ENCODE measurements at regions not wholly inside any gene's neighbourhood (a gene's known extent, or its start where the extent isn't known, plus 50 kb on each side); places are given as distances from the start of the nearest gene placed in this dataset.
A peak's percentile ranks its signal among the peaks of the same experiment; 100 is the strongest.

DNA sequence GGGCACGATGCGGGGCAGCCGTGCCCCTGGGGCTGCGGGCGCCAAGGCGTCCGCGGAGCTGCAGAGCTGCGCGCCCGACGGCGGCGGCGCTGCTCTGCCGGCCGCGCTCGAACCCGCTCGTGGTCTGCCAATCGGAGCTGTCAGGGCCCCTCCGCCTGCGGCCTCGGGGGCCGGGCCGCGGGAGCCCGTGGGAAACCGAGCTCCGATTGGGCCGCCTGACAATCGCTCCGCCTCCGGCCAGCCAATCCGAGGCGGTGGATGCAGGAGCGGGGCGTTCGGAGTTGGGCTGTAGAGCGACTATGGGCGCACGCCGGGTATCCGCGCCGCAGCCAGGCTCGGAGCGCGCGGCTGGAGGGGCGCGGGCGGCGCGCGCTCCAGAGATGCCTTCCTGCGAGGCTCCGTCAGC is 100.5 kb upstream of the SOD1 start:
- H3K27me3 ChIP-seq (replicated peaks in 1 of 4; ENCODE audit: control insufficient read depth in 3 of 4, extremely low read depth in 1 of 4, insufficient read depth in 3 of 4, low read length in 3 of 4): peaks cover 0 to 15% (median 7%) of the 10 kb centered on the region in 4 experiments; a peak in 5 of 7 replicates
- no peak overlapping the region for H2BK20ac ChIP-seq (ENCODE audit: low read length)
- H3K23ac ChIP-seq (ENCODE audit: insufficient read length): no peak overlapping the region
- CTCF ChIA-PET (ENCODE audit: partially characterized antibody): interaction anchor here (0.6 to 8.6 kb wide), 26 partner anchors 8 to 1065 kb away, joined by 3 to 107 read pairs (median 4); no protein-coding TSS in a partner anchor
- peak overlapping the region; percentile 84 for H3K27ac ChIP-seq (ENCODE audit: low read depth, low read length)
- 0% methylated on average over 17 of the region's 59 CpGs; no CpG with 5 or more reads in 1 of the 2 experiments for WGBS, 2 experiments (ENCODE audit: extremely low coverage in 1 of 2, insufficient coverage in 1 of 2, insufficient read length in 1 of 2, insufficient replicate concordance in 2 of 2, low coverage in 1 of 2, low lambda C conversion rate in 2 of 2, missing lambda C conversion rate in 1 of 2)
- H3K23me2 ChIP-seq (ENCODE audit: low read depth, low read length): peaks cover 19% of the 10 kb centered on the region
- H2AK5ac ChIP-seq (ENCODE audit: low read depth, low read length): no peak overlapping the region
- peaks cover 3% of the 10 kb centered on the region in 2 experiments for H4K20me1 ChIP-seq (replicated peaks in 1 of 2; ENCODE audit: control insufficient read depth in 1 of 2, insufficient read depth in 2 of 2, low read length in 2 of 2)
- H3K79me2 ChIP-seq (ENCODE audit: control insufficient read depth in 1 of 2, insufficient read depth in 2 of 2, low read length in 2 of 2): peaks cover 0 to 13% of the 10 kb centered on the region in 2 experiments; a peak in 2 of 4 replicates
- DNase-seq (ENCODE audit: low read depth in 1 of 2, low spot score in 2 of 2) (peak; percentile 92 to 94), FAIRE-seq (no peak)
- H3K18ac ChIP-seq (ENCODE audit: extremely low read depth, low read length): 0 out of 2 replicates have a peak overlapping the region, but pooled peaks have one; percentile 95
- H3K79me1 ChIP-seq (ENCODE audit: low read depth, low read length): no peaks in the 10 kb centered on the region; the same call in 1 of the 2 replicates
- no peak overlapping the region for H4K91ac ChIP-seq (replicated peaks; ENCODE audit: insufficient read length, low read length)
- H3K4me1 ChIP-seq (replicated peaks in 1 of 4; ENCODE audit: control insufficient read depth in 3 of 4, insufficient read depth in 4 of 4, low read length in 3 of 4): peaks cover 14 to 26% (median 24%) of the 10 kb centered on the region in 4 experiments
- H3K14ac ChIP-seq (ENCODE audit: insufficient read length): no peak overlapping the region
- peak overlapping the region; percentile 98; the same call in 1 of the 2 replicates for H4K8ac ChIP-seq (ENCODE audit: extremely low read depth, insufficient read depth, low read length)
- H3K56ac ChIP-seq (replicated peaks; ENCODE audit: insufficient read length, low read depth, low read length): no peak overlapping the region
- peak overlapping the region; percentile 78 to 91 (median 88) for H3K4me3 ChIP-seq (ENCODE audit: extremely low read depth in 1 of 4, insufficient read depth in 2 of 4, low read depth in 3 of 4, low read length in 4 of 4)
- peak overlapping the region; percentile 31 to 99 (median 89); a peak in 6 of 7 replicates for H3K9ac ChIP-seq (replicated peaks in 1 of 4; ENCODE audit: extremely low read depth in 1 of 4, low read depth in 3 of 4, low read length in 3 of 4)
- no peak overlapping the region for H3K4ac ChIP-seq (replicated peaks; ENCODE audit: insufficient read length, low read depth, low read length)
- no peak overlapping the region for H2BK15ac ChIP-seq (ENCODE audit: low read length)
- H4K5ac ChIP-seq (ENCODE audit: insufficient read length, low read depth, low read length): no peak overlapping the region
- no peak overlapping the region for H2BK12ac ChIP-seq (ENCODE audit: low read depth, low read length)
- no peaks in the 10 kb centered on the region for H3K9me3 ChIP-seq (ENCODE audit: insufficient read depth in 2 of 2, low read depth in 1 of 2, low read length in 1 of 2)
- POLR2A ChIA-PET (ENCODE audit: partially characterized antibody): interaction anchor here (0.6 to 6.8 kb wide), 47 partner anchors 9 to 1184 kb away, joined by 3 to 97 read pairs (median 4); no protein-coding TSS in a partner anchor
- peak overlapping the region; percentile 49; the same call in 1 of the 2 replicates for H2BK5ac ChIP-seq (ENCODE audit: low read depth, low read length)
- H2AFZ ChIP-seq (ENCODE audit: low read length): no peak overlapping the region
- H2BK120ac ChIP-seq (replicated peaks; ENCODE audit: low read depth, low read length): no peak overlapping the region
- no peaks in the 10 kb centered on the region for H3K36me3 ChIP-seq (ENCODE audit: control insufficient read depth in 2 of 4, insufficient read depth in 4 of 4, low read length in 3 of 4)
- peak overlapping the region; percentile 93 to 94 for H3K4me2 ChIP-seq (ENCODE audit: insufficient read depth in 1 of 2, low read depth in 2 of 2, low read length in 2 of 2)
- TF ChIP-seq EGR1 (IDR thresholded peaks at IDR 0.05; ENCODE audit: borderline replicate concordance, low read depth, low read length) (no peak), CBX5 (IDR thresholded peaks at IDR 0.05; ENCODE audit: low read depth, low read length) (no peak), SP2 (IDR thresholded peaks at IDR 0.05; ENCODE audit: low read length) (no peak), SIN3A (conservative IDR thresholded peaks at IDR 0.05 in 1 of 2, IDR thresholded peaks at IDR 0.05 in 1 of 2; ENCODE audit: low read depth in 1 of 2, low read length in 2 of 2) (peak; percentile 46 to 51; a peak in 1 of 4 replicates), RAD21 (IDR thresholded peaks at IDR 0.05 in 1 of 2, conservative IDR thresholded peaks at IDR 0.05 in 1 of 2; ENCODE audit: low read depth in 2 of 2, low read length in 2 of 2) (peak in 1 of 2 experiments; percentile 41; a peak in 2 of 4 replicates), RNF2 (IDR thresholded peaks at IDR 0.05; ENCODE audit: borderline replicate concordance, low read depth, low read length, missing control alignments, poor library complexity, severe bottlenecking) (no peak), RBBP5 (IDR thresholded peaks at IDR 0.05; ENCODE audit: borderline replicate concordance, low read depth, low read length) (no peak), YY1 (IDR thresholded peaks at IDR 0.05; ENCODE audit: low read depth, low read length) (no peak), HDAC2 (IDR thresholded peaks at IDR 0.05; ENCODE audit: borderline replicate concordance in 1 of 2, low read depth in 2 of 2, low read length in 2 of 2) (no peak), RFX5 (IDR thresholded peaks at IDR 0.05; ENCODE audit: borderline replicate concordance, low read depth, low read length) (no peak)
- TF ChIP-seq, protein P1, sequence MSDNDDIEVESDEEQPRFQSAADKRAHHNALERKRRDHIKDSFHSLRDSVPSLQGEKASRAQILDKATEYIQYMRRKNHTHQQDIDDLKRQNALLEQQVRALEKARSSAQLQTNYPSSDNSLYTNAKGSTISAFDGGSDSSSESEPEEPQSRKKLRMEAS (IDR thresholded peaks at IDR 0.05): peak; percentile 51; the same call in 1 of the 2 replicates
